HG02973 (cell line): ENCODE measurements at regions not wholly inside any gene's neighbourhood (a gene's known extent, or its start where the extent isn't known, plus 50 kb on each side); places are given as distances from the start of the nearest gene placed in this dataset.
A peak's percentile ranks its signal among the peaks of the same experiment; 100 is the strongest.

Experiments
- ATAC-seq: cut with Tn5 transposase; IDR thresholded peaks from one replicate; pipeline ENCODE4 v1.9.1; 2021; ENCODE audit warnings: moderate library complexity; ENCODE audit not compliant: unreplicated experiment

DNA sequence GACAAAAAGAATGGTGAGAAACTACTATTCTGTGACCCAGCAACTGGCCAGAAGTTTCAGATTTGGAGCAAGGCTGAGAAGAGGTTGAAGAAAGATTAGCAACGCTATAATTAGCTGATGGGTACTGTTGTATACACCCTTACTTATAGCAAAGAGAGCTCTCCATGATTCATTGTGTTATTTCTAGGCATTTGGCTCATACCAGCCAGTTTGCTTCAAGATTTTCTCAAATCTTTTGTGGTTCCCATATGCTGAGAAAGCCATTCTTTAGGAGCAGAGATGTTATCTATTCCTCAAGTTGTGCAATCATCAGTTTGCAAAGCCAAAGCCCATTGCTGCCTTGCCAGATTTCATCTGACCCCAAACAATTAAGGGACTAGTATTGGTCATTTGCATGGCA lies 179.4 kb downstream of the ETS1 start:
- ATAC-seq = no peak

DNA sequence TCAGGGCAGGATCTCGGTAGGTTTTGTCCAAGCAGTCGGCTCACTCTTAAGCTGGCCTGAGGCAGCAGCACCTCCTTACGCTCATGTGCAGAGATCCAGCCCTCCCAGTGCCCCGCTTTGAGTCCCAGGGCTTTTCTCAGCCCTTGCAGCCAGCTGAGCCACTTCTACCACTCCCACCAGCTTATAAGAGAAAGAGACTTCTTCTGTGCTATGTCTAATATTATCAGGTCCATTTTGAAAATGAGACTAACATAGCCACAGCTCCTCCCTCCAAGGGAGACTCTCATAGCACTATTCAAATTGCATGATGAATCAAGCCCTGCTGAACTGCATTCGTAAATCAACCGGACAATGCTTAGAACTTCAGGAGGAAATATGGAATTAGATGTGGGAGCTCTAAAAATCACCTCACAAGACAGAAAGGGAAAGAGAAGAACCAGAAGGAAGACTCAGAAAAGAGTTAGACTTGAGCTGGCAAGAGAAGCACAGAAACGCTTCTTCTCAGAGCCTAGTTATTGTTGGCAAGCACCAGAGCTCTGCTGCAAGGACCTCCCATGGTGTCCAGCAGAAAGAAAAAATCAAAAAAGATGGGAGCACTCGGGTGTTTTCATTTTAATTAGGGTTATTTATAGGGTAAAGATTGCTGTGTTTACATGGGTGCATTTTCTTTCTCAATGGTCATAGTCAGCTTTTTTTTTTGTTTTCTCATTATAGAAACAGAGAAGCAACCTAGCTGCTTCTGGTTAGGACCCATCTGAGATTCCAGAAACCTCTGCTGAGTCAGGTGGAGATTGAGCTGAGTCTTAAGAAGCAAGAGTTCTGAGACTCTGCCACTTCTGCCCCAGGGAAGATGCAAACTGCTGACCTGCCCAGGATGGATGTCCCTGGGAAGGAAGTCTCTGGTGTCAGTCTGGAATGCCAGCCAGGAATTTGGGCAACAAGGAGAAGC lies 181.4 kb downstream of the ETS1 start:
- ATAC-seq = peak; percentile 50

DNA sequence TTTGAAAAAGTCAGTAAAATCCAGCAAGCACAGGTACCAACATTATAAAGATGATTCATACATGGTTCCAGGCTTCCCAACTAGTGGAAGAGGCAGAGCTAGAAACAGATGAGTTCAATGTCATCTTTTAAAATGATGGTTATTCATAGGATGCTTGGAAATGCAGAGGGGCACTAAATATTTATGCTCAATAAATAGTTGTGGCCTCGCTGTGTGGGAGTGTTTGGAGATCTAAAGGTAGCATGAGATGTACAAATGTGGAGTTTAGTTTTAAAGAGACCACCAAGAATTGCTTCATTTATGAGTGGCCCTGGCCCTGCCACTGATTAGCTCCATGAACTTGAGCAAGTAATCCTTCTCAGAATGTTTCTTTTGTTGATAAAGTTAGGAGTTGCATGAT lies 182.2 kb downstream of the ETS1 start:
- ATAC-seq = no peak

DNA sequence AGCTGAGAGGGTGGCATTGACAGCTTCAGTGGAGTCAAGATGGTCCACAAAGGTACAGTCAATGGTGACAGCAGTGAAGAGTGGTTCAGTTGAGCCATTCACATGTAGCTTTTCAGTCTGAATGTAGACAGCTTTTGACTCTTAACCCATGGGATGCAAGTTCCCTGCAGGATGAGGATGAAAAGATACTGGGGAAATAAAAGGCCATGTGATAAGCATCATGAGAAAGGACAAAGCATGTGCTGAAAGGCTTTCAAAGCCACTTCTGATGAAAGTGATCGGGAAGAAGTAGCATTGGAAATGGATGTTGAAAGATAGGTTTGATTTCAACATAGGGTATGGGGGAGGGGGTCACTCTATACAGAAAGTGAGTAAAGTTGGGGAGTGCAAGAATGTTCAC lies 182.9 kb downstream of the ETS1 start:
- ATAC-seq = no peak

DNA sequence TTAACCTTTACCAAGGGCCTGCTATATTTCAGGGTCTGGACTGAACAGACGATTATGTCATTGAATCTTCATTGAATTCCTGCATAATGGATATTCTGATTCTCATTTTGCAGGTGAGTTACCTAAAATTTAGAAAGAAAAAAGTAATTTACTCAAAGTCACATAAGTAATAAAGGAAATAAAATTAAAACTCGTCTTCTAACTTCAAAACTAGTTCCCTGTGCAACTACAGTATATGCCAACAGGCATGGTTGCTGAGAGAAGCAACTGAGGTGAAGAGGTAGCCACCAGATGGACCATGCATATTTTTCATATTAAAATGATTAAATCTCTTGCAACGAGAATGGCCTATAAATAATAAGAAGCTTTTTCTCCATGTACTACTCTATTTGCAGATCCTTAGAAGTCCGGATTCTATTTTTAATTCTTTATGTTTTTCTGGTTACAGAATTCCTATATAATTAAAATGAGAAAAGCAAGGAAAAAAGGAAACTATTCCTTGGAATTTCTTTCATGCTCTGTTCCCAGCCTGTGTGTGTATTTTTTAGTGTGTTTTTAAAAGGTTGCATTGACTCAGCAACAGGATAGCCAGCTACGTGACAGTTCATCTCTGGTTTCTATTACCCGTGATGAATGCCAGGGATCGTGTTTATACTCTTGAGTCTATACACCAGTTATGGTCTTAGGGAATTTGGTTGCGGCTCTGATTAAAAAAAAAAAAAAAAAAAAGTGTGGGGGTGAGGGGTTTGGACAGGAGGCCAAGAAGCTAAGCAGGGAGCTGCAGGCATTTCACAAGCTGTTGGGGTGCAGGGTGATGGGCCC lies 186.8 kb downstream of the ETS1 start:
- ATAC-seq = no peak

DNA sequence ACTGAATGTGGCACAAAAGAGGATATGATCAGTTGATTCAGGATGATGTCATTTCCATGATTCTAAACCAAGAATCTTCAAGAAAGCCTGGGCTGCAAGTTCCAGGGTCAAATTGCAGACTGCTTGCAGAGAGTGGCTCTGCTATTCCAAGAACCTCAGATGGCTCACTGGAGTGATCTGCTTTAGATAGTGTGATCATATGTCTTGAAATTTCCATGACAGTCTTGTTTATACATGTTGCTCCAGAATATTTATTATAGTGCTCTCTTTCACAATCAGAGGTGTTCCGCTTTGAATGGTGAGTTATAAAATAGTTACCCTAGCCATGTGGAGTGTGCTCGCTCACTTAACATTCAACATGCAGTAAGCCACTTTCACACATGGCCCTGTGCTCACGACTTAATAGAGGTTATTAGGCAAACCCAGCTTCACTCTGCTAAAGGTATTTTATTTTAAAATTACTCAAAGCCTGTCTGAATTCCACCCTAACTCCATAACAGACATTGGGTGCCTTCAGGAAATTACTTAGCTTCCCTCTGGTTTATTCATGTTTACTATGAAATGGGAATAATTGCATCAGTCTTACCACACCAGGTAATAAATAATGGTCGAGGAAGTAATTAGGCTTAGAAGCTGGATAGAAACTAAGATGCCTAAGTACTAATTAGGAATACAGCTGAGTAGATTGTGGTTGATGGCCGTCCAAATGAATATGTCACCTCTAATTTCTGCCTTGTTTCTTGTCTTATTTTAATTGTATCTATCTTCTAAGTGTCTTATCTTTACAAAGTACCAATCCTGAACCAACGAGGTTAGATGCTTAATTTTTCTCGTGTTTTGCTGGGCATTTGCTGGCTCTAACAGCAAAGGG lies 187.9 kb downstream of the ETS1 start:
- peak; percentile 66 for ATAC-seq

DNA sequence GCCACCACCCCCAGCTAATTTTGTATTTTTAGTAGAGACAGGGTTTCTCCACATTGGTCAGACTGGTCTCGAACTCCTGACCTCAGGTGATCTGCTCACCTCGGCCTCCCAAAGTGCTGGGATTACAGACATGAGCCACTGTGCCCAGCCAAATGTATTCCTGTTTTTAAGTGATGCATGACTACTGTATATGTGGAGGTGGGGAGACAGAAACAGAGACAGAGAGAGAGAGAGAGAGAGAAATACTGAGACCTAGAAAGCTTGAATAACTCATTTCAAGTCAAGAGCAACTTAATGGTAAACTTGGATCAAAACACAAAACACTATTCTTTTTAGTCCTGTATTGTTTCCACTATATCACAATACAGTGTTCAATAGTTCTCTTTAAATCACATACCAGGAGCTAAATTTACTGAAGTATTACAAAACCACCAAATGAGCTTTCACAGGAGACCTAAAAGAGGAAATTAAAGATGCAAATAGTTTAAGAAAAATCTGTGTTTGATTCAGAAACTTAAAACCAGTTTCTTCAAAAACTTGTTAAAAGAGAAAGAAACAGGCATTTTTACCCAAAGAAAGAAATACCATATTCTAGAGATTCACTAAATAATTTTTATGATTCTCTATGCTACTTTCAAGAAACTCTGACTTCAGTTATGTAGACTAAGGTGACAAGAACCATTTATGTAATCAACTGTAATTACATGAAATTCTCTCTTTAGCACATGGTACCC lies 188.7 kb downstream of the ETS1 start:
- peak; percentile 34 for ATAC-seq

DNA sequence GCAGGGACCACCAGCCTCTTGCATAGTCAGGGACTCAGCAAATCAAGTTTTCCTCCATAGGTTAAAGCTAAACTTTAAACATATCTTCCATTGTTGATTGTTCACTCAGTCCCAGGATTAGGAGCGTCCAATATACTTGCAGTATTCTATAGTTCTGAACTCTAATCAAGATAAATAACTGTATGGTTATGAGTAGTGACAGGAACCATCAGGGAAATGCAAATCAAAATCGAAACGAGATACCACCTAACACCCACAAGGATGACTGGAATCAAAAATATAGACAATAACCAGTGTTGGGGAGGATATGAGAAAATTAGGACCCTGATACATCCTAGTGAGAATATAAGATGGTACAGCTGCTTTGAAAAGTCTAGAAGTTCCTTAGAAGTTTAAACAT lies 190.0 kb downstream of the ETS1 start:
- ATAC-seq = no peak

DNA sequence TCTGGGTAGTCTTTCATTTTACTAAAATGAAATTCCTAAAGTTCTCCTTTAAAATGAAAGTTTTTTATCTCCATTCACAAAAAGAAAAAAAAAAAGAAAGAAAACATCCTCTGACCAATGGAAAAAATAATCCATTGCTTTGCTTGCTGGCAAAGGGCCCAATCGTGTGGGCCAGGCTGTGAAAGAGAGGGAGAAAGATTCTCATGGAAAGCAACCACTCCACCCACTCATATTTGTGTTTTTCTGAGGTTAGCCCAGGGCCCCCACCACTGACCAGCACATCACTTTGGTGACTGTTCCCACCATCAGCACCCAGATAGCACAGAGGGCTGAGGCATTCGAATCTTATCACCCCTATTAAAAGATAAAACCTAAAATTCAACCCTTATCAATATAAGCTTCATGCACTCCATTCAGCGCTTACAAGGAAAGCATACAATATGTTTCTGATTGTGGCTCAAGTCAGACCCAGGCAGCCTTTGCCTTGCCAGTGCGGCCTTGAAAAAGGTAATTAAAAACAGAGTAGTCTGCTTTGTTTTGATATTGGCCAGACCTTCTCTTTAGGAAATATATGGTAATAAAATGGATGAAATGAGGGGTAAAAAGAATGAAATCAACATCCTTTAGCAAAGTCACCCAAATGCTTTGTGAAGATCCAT lies 192.8 kb downstream of the ETS1 start:
- ATAC-seq = no peak

DNA sequence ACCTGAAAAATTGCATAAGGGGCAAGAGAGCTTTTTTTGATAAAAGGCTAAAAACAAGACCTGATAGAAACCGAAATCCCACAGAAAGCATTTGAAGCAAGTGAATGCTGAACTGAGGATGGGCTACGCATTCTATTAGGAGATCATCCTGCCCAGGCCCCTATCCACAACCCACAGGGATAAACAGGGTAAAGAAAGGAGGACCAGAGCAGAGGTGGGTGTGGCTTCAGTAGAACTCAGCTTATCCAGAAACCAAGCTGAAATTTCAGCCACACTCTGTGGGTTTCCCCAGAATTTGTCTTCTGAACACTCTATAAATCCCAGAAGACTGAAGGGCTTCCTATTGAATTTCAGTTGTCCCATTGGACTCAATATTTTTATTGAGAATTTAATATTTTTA lies 195.1 kb downstream of the ETS1 start:
- no peak for ATAC-seq

DNA sequence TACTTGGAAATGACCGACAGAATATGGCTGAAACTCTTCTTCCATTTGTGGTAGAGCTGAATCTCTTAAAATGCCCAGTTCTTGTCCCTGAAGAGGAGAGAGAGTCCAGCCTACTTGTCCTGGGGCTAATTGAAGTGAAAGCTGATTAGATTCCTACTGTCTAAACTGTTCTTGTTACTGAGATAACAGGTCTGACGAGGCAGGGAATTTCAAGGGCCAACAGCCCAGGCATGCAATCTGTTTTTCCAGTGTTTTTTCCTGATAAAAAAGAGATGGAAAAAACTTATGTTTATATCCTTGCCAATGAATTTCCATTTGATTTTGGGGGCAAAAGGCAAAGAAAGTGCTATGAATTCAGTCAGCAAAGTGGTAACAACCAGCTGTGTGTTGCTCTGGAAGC lies 195.5 kb downstream of the ETS1 start:
- ATAC-seq = no peak

DNA sequence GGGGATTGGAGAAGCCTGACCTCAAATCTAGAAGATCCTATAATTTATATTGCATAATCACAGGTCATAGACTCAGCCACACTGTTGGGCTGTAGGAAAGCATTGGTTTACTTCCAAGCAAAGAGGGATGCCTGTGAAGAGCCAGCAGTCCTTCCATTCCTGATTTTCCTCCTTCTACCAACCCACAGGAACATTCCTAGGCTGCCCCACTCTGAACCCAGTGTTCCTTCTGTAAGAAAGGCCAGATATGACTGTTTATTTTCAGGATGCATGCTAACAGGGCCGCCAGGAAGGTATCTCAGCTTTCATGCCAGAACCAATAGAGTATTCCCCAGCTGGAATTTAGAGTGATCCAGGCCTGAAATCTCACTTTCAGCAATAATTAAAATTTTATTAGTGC lies 197.1 kb downstream of the ETS1 start:
- ATAC-seq = no peak

DNA sequence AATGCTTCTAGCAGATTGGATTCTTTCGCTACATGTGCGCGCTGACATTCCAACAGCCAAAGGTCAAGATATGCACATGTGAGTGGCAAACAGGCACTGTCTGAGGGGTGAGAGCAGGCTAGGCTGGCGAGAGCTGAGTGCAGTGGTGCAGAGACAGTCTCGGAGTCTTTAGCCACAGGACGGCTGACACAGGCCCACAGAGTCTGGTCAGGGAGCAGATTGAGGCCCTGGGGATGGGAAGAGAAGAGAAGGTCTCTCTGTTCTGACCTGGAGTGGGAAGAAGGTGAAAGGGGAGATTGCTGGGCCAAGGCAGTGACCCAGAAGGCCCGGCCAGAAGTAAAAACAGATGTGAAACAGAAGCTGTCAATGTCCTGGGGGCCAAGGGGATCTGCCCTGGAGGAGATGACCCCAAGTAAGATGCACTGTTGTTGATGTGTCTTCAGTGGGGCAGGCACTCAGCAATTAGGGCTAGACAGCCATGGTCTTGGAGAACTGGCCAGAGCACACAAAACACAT lies 197.8 kb downstream of the ETS1 start:
- no peak for ATAC-seq

DNA sequence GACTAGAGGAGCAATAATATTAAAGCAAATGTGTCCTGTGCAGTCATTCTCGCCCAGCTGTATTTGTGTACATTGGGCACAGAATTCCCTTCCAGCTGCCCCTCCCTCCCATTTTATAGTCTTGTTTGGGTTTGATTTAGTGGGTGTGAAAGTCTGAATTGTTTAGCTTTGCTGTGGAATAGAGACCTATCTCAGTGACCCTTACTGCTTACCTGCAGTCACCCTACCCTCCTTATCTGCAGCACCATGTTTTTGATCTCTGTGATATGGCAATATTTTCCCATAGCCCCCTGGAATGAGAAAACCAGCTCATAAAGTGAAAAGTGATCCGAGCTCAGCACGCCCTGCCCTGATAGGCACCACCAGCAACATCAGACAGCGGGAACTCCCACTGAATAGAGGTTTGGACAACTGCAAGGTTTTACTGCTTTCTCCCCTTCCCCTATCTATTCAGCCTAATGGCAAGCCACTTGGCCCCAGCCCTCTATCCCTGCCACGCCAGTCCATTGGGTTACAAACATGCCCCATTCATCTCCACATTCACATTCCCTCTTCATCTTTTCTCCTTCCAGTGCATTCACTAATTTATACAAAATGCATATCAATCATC lies 199.0 kb downstream of the ETS1 start:
- no peak for ATAC-seq

DNA sequence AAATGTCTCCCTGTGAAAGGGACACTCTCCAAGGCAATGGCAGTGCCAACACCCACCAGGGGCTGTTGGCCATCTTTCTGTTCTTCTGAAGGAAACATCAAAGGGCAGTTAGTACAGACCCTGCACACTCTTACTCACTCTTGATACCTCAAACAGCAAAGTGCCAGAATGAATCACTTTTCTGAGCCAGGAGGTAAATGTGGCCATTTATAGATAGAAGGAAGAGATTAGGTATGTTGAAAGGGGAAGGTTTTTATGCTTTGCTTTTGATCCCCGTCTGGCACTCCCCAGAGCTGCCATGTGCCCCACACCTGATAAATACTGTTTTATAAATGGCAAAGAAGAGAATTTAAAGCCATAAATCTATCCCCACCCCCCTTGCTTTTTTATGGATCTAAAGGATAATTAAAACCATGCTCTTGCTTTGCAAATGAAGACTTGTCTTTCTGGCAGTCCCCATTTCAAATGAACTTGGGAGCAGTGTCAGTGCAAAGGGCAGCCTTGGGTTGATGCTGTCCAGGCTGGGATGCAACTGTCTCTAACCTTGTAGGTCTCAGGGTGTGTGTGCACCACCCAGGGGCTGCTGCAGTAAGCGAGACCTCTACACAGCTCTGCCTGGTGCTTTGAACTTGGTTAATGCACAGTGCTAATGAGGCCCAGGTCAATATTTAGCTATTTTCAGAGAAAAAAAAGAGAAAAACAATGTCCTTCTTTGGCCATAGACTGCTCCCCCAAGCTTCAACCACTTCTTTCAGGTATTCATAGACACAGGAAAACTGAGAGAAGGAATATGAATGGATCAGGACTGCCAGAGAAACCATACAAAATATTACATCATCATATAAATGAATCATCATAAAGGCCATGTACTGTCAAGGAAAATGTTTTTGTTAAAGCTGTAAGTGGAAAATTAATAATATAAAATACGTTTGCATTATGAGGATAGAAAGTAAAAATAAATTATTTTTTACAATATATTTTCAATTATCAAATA lies 207.5 kb downstream of the ETS1 start:
- ATAC-seq = no peak

DNA sequence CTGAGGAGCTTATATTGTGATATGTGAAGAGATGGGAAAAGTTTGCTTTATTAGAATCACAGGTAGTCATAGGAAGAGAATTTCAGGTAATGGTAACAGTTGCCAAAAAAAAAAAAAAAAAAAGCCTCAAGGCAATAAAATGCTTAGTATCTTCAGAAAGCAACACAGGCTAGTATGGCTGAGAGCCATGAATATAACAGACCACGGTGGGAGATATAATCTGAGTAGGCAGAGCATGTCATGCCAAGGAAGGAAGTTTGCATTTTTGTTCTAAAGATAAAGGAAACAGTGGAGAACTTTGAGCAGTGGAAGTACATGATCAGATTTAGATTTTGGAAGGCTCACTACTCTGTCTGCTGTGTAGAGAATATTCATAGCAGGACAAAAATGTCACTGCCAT lies 211.4 kb downstream of the ETS1 start:
- no peak for ATAC-seq

DNA sequence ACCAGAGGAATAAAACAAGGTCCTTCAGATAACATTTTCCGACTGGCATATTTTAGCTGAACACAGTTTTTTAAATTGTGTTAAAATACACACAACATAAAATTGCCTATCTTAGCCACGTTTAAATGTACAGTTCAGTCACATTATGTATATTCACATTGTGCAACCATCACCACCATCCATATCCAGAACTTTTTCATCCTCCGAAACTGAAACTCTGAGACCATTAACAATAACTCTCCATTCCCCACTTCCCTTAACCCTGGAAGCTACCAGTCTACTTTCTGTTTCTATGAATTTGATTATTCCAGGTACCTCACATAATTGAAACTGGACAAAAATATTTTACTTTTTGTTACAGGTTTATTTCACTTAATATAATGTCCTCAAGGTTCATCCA lies 213.3 kb downstream of the ETS1 start:
- ATAC-seq = no peak

DNA sequence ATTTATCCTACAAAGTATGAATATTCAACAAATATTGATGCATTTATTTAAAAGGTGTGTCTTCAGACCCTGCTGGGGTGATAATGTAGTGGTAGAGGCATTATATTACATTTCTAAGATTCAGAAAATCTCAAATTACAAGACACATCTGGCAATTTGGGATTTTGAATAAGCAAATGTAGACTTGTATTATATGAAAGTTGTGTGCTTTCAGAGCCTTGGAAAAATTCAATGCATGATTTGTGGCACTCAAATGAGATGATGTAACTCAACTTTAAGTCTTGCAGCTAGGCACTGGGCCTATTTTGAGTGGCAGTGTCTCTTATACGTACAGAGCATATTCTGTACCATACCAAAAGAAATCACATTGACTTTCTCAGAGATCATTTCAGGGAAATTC lies 214.4 kb downstream of the ETS1 start:
- ATAC-seq = no peak
